Frontal cortex (tissue), 3 donors: ENCODE measurements at regions not wholly inside any gene's neighbourhood (a gene's known extent, or its start where the extent isn't known, plus 50 kb on each side); places are given as distances from the start of the nearest gene placed in this dataset.
"Not testable (repeated sequence)": the region's sequence is repeated elsewhere in the genome, so short reads cannot be mapped to it uniquely, and the experiment has no call there.

Source experiments
- DNase-seq, 2 donors: peaks; one replicate each; pipeline ENCODE4 v3.0.0; 2012; ENCODE audit warnings: low spot score in 2 of 2
- FAIRE-seq: peaks from 2 replicates; lab custom pipeline; 2012; peaks lifted over from hg19 to GRCh38; lab: Jason Lieb, UNC
- donor health status: control.
- donor health status: control.
- donor health status: control.

DNA sequence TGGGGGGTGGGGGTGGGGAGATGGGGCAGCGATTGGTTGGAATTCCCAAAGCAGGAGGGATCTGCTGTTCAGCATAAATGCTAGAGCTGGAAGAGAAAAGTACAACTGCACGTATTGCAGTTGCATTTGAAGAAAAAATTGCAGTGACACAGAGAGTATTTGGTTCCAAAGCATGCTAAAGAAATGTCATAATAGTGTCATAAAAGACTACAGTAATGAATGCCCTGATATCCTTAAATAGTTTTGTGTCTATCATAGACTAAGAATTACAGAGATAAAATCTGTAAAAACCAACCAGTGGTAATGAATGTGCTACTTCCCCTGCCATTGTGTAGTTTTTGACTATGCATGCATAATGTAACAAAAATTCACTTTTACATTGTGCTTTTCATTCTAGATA lies 693.6 kb upstream of the SLC35B3 start:
- DNase-seq, result no peak
- FAIRE-seq, result no peak

DNA sequence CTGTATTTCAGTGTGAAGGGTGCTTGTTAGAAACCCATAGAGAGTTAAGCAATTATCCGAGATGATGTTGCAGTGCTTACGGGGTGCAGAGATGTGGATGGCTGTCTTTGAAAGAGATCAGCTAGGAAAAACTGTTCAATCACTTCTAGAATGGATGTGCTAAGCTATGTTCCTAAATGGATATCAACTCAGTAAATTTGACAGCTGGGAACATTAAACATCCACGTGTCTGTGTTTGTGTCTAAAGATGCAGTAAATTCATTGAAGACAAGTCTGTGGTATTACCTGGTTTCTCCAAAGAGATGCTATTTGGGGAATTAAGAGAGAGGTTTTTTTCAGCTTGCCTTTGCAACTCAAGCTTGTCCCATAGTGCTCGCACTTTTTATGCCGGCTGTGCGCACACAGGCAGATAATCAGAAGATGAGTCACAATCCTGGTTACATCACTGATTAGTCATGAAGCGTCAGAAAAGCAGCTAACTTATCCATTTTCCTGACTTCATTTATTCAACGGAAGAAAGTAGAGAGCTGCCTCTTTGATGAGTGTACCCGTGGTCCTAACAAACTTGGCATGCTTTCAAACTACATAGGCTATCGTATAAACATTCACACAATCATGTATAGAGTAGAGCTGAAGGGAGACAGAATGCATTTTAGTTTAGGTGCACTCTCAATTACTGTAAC lies 691.7 kb upstream of the SLC35B3 start:
- FAIRE-seq (no peak), DNase-seq (peak in 1 of 2 donors; percentile 10)

DNA sequence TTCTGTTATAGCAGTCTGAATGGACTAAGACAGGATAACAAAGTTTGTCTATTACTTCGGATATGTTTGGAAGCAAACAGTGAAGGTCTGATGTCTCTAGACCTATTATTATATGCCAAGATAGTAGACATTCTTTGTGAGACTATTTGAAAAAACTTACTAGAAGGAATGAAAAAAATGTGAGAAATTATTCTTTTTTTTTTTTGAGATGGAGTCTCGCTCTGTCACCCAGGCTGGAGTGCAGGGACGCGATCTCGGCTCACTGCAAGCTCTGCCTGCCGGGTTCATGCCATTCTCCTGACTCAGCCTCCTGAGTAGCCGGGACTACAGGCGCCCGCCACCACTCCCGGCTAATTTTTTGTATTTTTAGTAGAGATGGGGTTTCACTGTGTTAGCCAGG lies 690.7 kb upstream of the SLC35B3 start:
- not testable (repeated sequence) for DNase-seq, FAIRE-seq

DNA sequence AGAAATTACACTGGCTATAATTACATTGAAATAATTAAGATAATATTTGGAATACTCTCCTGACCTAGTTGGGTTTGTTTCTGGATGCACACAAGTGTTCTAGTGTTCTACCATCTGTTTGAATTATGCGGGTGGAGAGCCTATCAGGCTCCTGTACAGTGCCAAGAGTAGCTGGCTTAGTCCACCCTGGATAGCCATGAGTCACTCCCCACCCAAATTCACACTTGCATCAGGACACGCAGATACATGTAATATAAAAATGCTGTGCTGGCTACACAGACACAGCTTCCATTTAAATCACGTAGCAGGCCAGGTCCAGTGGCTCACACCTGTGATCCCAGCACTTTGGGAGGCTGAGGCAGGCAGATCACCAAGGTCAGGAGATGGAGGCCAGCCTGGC lies 686.2 kb upstream of the SLC35B3 start:
- DNase-seq (no peak), FAIRE-seq (no peak)

DNA sequence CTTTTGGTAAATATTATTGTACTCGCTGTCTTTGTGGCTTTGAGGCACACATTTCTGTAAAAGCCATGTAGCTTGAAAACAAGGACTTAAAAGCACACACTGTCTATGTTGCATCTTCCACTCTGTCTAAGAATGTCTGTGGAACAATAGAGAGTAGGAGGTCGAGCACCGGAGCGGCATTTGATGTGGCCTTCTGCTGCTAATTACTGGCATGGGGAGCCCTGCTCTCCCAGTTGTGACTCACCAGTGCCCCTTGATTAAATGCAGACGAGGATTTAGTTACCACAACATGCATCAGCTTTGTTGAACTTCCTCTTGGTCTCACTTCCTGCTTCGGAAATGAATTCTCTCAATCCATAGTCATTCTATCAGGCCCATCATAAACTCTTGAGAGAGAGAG lies 680.7 kb upstream of the SLC35B3 start:
- FAIRE-seq, result no peak
- DNase-seq, result no peak

DNA sequence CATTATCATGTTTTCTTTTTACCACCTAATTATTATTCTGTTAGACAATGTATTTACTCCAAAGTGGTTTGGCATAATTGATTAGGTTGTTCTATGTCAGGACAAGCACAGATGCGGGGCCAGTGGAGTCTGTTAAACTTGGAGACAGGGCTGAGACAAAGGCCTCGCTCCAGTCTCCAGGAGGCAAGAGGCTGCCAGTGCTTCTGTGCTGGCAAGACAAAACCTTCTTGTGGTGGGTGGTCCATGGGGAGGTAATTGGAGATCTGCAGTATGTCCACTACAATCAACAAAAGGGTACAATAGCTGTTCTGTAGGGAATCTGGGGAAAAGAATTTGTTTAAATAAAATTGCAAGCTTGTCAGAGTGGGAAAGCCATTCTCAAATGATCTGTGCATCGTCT lies 677.2 kb upstream of the SLC35B3 start:
- no peak for FAIRE-seq

DNA sequence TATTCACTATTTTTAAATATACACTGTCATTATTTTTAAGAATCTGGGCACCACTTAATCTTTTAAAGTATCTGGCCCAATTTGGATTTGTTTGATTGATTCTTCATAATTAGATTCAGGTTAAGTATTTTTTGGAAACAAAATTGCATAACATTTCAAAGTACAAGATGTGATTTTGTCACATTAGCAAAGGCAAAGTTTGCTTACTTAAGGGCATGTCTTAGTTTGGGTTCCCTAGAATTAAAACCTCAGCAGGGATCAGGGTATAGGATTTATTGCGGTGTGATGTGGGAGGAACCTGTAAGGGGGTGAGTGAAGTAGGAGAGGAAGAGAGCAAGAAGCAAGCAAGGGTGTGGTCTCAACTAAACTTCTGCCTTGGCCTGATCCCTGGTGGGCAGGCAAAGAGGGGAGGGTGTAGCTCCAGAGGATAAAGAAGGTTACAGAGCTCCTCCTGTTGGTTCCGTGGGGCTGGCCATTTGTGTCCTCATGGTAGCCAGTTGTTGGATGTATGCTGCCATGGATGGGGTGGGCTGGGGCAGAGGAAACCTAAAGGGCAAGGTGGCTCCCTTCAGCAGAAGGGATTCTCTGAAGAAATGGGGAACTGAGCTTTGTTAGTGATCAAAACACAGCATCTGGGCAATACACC lies 668.7 kb upstream of the SLC35B3 start:
- FAIRE-seq, result no peak

More for the DNA sequence above, 677.2 kb upstream of the SLC35B3 start:
- DNase-seq, result no peak

DNA sequence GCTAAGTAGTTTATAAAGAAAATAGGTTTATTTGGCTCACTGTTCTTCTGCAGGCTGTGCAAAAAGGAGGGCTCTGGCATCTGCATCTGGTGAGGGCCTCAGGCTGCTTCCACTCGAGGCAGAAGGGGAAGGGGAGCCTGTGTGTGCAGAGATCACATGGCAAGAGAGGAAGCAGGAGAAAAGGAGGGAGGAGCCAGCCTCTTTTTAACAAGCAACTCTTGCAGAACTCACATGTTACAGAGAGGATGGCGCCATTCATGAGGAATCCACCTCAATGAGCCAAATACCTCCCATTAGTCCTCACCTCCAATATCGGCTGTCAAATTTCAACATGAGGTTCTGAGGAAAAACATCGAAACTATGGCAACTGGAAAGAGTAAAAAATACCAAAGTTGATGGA lies 666.6 kb upstream of the SLC35B3 start:
- DNase-seq, result no peak
- no peak for FAIRE-seq

More for the DNA sequence above, 668.7 kb upstream of the SLC35B3 start:
- no peak for DNase-seq

DNA sequence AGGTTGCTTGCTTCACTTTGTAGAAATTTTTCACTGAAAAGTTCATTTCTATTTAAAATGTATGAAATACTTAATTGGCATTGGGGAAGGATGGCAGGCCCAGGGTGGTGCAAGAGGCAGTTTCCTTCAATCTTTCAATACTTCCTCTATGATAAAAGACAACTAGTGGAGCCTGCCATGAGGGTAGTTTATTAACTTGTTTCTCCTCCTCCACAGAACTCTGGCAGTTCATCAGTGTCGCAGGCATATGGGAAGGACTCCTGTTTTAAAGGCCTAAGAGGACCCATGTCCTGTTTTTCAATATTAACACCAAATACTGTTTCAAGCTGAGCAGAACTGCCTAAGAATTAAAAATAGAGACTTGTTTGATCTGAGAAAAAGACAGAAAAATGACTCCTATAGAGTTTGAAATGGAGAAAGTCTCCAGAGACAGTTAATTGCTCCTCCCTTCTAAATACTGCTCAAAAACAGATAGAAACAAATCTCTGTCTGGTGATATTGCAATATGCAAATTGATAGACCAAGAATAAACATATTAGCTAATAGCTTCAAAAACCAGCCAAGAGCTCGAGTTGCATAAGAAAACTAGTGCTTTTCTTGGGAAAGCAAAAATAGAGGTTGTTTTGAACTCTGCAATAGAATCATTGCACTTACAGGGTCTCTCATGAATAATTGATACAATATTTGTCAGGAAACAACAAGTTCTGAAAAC lies 665.7 kb upstream of the SLC35B3 start:
- no peak for FAIRE-seq

DNA sequence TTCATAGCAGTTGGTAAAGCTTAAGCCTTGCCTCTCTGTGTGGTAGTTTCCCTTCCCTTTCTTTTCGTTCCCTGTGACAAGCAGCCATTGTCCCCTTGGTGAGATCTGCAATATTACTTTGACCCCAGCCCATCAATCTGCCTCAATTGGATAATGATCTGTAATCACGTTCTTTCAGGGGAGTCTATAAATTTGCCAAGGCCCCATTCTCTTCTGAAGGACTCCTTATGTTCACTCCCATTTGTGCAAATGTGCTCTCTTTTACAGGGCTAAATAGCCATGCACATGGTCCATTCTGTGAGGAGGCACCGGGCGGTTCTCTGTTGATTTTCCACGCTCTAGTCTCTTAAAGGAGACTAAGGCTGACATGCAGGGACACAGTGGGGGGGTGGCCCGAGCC lies 660.4 kb upstream of the SLC35B3 start:
- FAIRE-seq (no peak), DNase-seq (no peak)

More for the DNA sequence above, 665.7 kb upstream of the SLC35B3 start:
- no peak for DNase-seq

DNA sequence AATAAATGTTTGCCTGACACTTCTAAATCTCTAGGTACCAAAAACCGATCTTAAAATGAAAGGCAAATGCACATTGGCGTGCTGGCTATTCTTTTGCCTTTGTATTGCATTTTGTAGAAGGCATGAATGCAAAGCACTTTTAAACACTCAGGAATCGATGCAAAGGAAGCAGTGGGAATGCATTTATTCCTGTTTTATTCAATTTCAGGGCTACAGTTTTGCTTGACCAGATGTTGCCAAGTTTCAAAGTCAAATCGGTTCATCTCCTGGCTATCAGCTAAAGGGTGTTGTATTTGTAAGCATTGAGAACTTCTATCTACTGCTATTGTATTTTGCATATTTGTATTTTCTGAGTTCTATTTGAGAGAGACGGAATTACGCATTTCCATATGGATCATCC lies 659.8 kb upstream of the SLC35B3 start:
- no peak for DNase-seq
- no peak for FAIRE-seq

DNA sequence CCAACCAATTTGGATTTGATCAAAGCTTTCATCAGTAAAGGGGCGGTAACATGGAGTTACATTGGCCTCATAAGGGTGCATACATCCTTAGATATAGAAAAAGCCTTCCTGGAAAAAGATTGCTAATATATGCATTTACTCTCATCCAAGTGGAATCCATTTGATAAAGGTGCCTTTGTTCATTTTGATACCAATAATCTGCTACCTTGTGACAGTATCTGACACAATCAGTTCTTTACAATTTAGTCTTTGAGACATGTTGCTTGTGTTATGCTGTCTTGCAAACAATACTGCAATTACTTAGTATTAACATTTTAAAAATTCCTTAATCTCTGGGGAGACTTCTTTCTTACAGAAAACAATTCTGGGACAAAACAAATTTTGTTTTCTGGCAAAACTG lies 654.4 kb upstream of the SLC35B3 start:
- no peak for FAIRE-seq
- DNase-seq, result no peak

DNA sequence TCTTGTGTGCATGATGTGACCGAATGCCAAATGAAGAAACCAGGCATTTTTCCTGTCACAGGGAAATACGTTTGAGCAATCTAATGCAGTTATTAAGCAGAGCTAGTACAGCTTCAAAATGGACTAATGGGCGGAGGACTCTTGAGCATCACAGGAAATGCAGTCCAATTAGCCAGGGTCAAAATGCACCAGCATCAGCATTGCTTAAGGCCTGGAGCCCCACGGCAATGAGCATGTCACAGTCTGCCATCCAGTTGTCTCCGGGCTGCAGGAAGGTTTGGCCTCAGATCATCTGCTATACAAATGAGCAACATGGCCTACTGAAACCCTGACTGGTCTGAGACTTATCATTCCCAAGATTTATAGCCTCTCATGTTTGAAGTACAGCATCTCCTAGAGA lies 652.1 kb upstream of the SLC35B3 start:
- no peak for FAIRE-seq

DNA sequence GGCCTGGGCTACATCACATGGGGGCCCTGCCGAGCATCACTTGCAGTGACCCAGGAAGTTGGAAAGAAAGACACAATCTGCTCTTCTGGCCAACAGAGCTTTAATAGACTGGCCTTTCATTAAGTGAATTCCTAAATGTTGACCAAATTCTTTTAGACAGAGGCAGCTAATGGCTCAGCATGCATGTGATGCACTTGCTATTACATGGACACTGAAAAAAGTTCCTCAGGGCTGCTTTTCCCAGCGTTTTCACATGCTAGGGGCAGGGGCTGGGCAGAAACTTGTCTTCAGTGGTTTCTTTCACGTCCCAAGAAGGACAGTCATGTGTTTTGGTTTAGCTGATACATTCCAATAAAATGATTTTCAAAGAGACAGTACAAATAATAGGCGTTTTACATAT lies 651.0 kb upstream of the SLC35B3 start:
- FAIRE-seq (no peak), DNase-seq (no peak)

More for the DNA sequence above, 652.1 kb upstream of the SLC35B3 start:
- DNase-seq, result no peak

DNA sequence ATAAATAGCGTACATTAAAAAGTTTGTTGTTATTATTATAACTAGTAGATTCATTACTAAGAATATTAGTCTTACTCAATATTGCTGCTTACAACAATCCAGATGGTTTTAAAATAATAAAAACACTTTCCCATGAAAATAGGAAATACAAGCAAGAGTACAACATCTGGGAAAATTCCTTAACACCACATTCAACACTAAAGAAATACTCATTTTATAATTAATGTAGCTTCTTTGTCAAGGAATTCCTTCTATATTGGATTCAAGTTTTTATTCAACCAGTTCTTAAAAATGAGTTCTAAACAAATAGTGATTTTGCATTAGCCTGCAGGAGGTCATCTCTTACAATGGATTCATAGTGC lies 650.3 kb upstream of the SLC35B3 start:
- FAIRE-seq, result no peak
- no peak for DNase-seq

DNA sequence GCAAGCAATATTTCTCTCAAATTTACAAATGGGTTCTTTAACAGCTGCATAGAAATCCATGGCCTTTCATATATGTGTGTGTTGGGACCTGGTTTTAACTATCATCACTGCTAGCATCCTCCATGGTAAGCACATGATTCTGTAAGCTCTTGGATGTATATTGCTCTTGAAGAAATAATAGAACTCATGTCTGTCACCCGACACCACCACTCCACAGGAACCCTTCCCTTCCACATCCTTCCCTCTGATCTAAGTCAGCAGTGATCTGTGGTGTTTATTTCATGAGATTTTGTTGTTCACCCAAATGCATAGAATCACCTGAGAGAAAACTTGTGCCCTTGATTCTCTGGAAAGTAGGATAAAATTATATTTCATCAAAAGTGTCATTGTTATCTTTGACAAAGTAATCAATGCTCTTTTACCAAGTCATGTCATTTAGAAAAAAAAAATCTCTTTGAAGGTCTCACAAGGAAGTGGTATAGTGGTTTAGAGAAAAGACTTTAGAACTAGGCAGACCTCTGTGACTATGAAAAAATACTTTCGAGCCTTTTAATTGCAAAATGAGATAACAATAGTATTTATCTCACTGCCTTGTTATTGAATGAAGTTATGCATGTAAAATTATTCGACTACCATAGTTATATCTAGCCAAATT lies 649.8 kb upstream of the SLC35B3 start:
- DNase-seq (no peak), FAIRE-seq (no peak)

DNA sequence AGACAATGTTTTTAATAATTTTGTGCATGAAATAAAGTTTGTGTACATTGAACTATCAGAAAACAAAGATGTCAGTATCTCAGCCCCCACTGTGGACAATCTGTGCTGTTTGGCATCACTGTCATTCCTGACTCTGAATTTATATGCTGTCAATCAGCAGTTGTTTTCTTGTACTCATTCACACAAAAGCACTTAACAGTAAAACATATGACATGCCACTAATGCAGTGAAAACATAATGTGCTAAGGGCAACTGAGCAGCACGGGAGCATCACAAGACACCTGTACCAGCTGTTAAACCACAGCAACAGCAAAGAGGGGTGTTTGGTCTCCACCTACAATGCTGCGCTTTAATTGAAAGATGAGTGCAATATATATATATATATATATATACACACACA lies 647.8 kb upstream of the SLC35B3 start:
- DNase-seq, result no peak
- no peak for FAIRE-seq

DNA sequence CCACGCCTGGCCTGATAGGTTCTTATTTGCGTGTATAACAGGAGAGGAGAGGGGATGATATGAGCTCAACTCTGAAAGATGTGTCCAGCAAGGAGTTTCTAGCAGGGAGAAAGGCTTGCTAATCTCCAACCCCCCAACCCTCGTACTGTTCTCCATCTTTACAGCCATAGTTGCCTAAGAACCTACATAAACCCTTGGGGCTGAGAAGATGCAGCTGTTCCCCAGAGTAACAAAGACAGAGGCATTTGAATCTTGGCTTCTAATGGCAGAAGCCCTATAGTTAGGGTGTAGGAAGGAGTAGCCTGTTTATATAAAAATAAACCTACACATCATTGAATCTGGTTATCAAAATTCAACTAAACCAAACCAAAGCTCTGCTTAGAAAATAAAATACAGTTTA lies 631.4 kb upstream of the SLC35B3 start:
- no peak for DNase-seq
- no peak for FAIRE-seq

DNA sequence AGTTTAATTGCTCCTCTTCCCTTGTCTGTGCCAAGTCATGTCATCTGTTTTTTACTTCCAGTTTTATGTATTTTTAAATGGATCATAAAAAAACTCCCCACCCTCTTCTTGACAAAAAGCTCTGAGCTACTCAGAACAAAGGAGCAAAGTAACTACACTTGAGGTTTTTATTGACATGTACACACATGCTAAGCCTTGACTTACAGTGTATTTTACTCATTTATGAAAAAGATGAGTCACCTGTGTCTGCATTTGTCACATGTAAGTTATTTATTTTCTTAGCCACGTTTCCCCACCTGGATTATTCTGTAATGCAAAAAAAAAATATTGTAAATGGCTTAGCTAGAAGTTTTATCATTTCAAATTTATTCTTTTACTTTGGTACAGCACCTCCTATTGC lies 628.8 kb upstream of the SLC35B3 start:
- no peak for FAIRE-seq
- no peak for DNase-seq

DNA sequence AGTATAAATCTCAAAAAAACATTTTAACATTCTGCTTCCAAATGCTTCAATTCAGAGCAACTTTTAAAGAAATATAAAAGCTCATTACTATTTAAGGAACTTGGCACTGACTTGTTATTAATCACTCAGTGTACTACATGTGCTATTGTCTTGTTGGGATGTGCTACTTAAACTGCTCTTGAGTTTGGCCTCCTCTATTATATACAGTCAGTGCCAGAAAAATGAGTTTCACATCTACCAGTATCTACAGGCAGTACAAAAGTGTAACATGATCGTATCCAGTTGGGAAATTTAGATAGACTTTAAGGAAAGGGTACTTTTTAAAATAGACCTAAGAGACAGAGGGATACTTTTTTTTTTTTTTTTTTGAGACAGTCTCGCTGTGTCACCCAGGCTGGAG lies 627.3 kb upstream of the SLC35B3 start:
- DNase-seq, result no peak
- FAIRE-seq, result no peak

DNA sequence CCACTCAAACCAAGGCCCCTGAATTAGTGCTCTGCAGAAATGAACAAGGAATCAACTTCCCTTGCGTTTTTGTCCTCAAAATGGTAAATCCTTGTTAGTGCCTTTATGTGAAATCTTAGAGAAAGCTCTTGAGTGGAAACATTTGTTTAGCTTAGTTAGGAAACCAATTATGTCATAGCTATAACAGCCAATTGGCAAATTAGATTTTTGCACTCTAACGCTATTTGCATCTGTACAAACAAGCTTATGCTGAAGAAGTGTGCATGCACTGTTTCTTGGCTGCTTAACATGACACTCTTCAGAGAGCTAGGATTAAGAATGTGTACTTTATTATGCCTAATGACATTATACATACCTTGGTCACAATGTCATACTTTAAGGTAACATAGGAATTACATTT lies 622.6 kb upstream of the SLC35B3 start:
- DNase-seq (no peak), FAIRE-seq (no peak)
